HG03095 (cell line): ENCODE measurements at regions not wholly inside any gene's neighbourhood (a gene's known extent, or its start where the extent isn't known, plus 50 kb on each side); places are given as distances from the start of the nearest gene placed in this dataset.
A peak's percentile ranks its signal among the peaks of the same experiment; 100 is the strongest.
"Not testable (repeated sequence)": the region's sequence is repeated elsewhere in the genome, so short reads cannot be mapped to it uniquely, and the experiment has no call there.

Source experiments
- ATAC-seq: cut with Tn5 transposase; IDR thresholded peaks from one replicate; pipeline ENCODE4 v1.9.1; 2021; ENCODE audit warnings: moderate library complexity; ENCODE audit not compliant: unreplicated experiment

- not testable (repeated sequence) for ATAC-seq
Observed at GRCh38 chr5:122515210-122515609, 203.2 kb downstream of the SNCAIP start.

- ATAC-seq, result peak; percentile 57
Observed at GRCh38 chr5:122515709-122516431, 203.8 kb downstream of the SNCAIP start.

GRCh38 chr5:122516432-122516743 is 204.4 kb downstream of the SNCAIP start:
- ATAC-seq, result no peak

- no peak for ATAC-seq
Observed at GRCh38 chr5:122517091-122517490, 205.1 kb downstream of the SNCAIP start.

GRCh38 chr5:122523776-122524175 is 211.7 kb downstream of the SNCAIP start:
- ATAC-seq, result no peak

- ATAC-seq, result no peak
Observed at GRCh38 chr5:122527547-122527946, 215.5 kb downstream of the SNCAIP start.

- no peak for ATAC-seq
Observed at GRCh38 chr5:122532035-122532434, 220.0 kb downstream of the SNCAIP start.

- no peak for ATAC-seq
Observed at GRCh38 chr5:122533825-122534224, 221.8 kb downstream of the SNCAIP start.

GRCh38 chr5:122534829-122535228 is 222.8 kb downstream of the SNCAIP start:
- ATAC-seq, result no peak

GRCh38 chr5:122541388-122541787 is 229.4 kb downstream of the SNCAIP start:
- ATAC-seq, result no peak

- no peak for ATAC-seq
Observed at GRCh38 chr5:122545986-122546385, 228.9 kb upstream of the SNX2 start.

GRCh38 chr5:122547219-122547618 is 227.7 kb upstream of the SNX2 start:
- no peak for ATAC-seq

GRCh38 chr5:122547669-122548068 is 227.2 kb upstream of the SNX2 start:
- no peak for ATAC-seq

- no peak for ATAC-seq
Observed at GRCh38 chr5:122559676-122560075, 215.2 kb upstream of the SNX2 start.

GRCh38 chr5:122561209-122561608 is 213.7 kb upstream of the SNX2 start:
- ATAC-seq, result no peak

- ATAC-seq, result no peak
Observed at GRCh38 chr5:122565331-122565730, 209.5 kb upstream of the SNX2 start.

GRCh38 chr5:122576256-122577016 is 198.4 kb upstream of the SNX2 start:
- ATAC-seq, result no peak

GRCh38 chr5:122581629-122582028 is 193.3 kb upstream of the SNX2 start:
- ATAC-seq, result no peak

- no peak for ATAC-seq
Observed at GRCh38 chr5:122584411-122585300, 190.2 kb upstream of the SNX2 start.

- ATAC-seq, result no peak
Observed at GRCh38 chr5:122585371-122585770, 189.5 kb upstream of the SNX2 start.

- ATAC-seq, result no peak
Observed at GRCh38 chr5:122586351-122586750, 188.5 kb upstream of the SNX2 start.

GRCh38 chr5:122591828-122592227 is 183.1 kb upstream of the SNX2 start:
- ATAC-seq, result no peak
